CD4-positive, alpha-beta memory T cell (primary cell): ENCODE measurements at regions not wholly inside any gene's neighbourhood (a gene's known extent, or its start where the extent isn't known, plus 50 kb on each side); places are given as distances from the start of the nearest gene placed in this dataset.

Experiments used
- CTCF ChIA-PET: fragments of 350-600 bp; sonication (Branson Sonifier 250); formaldehyde crosslinking; loops from one replicate; lab custom pipeline; 2021; ENCODE audit warnings: inconsistent platforms; ENCODE audit not compliant: partially characterized antibody; lab: Charles Lee
- POLR2A ChIA-PET: fragments of 350-600 bp; sonication (Branson Sonifier 250); formaldehyde crosslinking; loops from one replicate; lab custom pipeline; 2021; ENCODE audit not compliant: partially characterized antibody; lab: Charles Lee
- DNase-seq, 5 donors: peaks; one replicate each; pipeline versions ENCODE4 v3.0.0 to v3.0.0-alpha.2; 2020 to 2022; ENCODE audit warnings: mixed read lengths in 1 of 5
- H3K27ac ChIP-seq: one replicate; pipeline ENCODE4 v1.7.0; 2013; ENCODE audit warnings: low read depth, low read length
- H3K27me3 ChIP-seq: 2 replicates; pipeline ENCODE4 v1.7.0; 2013; ENCODE audit warnings: mild to moderate bottlenecking, low read length, moderate library complexity; ENCODE audit not compliant: insufficient read depth
- H3K36me3 ChIP-seq: 2 replicates; pipeline ENCODE4 v1.7.0; 2013; ENCODE audit warnings: mild to moderate bottlenecking, low read length, moderate library complexity; ENCODE audit not compliant: insufficient read depth
- H3K4me1 ChIP-seq: 2 replicates; pipeline ENCODE4 v1.7.0; 2013; ENCODE audit warnings: mild to moderate bottlenecking, low read length, moderate library complexity; ENCODE audit not compliant: insufficient read depth
- H3K4me3 ChIP-seq, 2 donors: one replicate each; pipeline ENCODE4 v1.7.0; 2013; ENCODE audit warnings: low read length in 2 of 2, mild to moderate bottlenecking in 1 of 2
- H3K9me3 ChIP-seq, 2 donors: one replicate each; pipeline ENCODE4 v1.7.0; 2013; ENCODE audit warnings: low read length in 2 of 2, control low read depth in 1 of 2; ENCODE audit not compliant: control insufficient read depth in 1 of 2
- H3K27ac Mint-ChIP-seq, 7 donors: one replicate each; pipeline ENCODE4 v1.8.0; 2020 to 2021; ENCODE audit warnings: mixed read lengths in 7 of 7, mild to moderate bottlenecking in 6 of 7, inconsistent platforms in 3 of 7, moderate library complexity in 3 of 7
- H3K27me3 Mint-ChIP-seq, 2 donors: one replicate each; pipeline ENCODE4 v1.8.0; 2020 to 2021; ENCODE audit warnings: mixed read lengths in 2 of 2
- H3K36me3 Mint-ChIP-seq, 2 donors: one replicate each; pipeline ENCODE4 v1.8.0; 2020 to 2021; ENCODE audit warnings: mixed read lengths in 2 of 2, inconsistent platforms in 1 of 2, mild to moderate bottlenecking in 1 of 2
- H3K4me1 Mint-ChIP-seq, 4 donors: one replicate each; pipeline ENCODE4 v1.8.0; 2020 to 2021; ENCODE audit warnings: mixed read lengths in 4 of 4, mild to moderate bottlenecking in 1 of 4
- H3K4me3 Mint-ChIP-seq, 8 donors: one replicate each; pipeline ENCODE4 v1.8.0; 2020 to 2021; ENCODE audit warnings: mixed read lengths in 8 of 8, mild to moderate bottlenecking in 7 of 8, moderate library complexity in 6 of 8, inconsistent platforms in 3 of 8
- H3K9me3 Mint-ChIP-seq, 8 donors: one replicate each; pipeline ENCODE4 v1.8.0; 2020 to 2021; ENCODE audit warnings: mixed read lengths in 8 of 8, mild to moderate bottlenecking in 5 of 8, inconsistent platforms in 3 of 8, moderate library complexity in 1 of 8
- intact Hi-C: fragments of 100-400 bp; cut with micrococcal nuclease; formaldehyde crosslinking; loops from one replicate; pipeline ENCODE4 v1.15.1; 2023

GRCh38 chr10:33979195-33979594 lies 644.7 kb upstream of the NRP1 start:
- Histone ChIP-seq H3K9me3 (no peaks in the 10 kb centered on the region), H3K27me3 (no peaks in the 10 kb centered on the region), H3K4me3 (no peak overlapping the region), H3K27ac (no peak overlapping the region), H3K36me3 (no peaks in the 10 kb centered on the region), H3K4me1 (no peaks in the 10 kb centered on the region)
- ChIA-PET CTCF (no interaction called here), POLR2A (no interaction called here)
- no peak overlapping the region for H3K27ac Mint-ChIP-seq
- no peak for DNase-seq
- no peaks in the 10 kb centered on the region for H3K36me3 Mint-ChIP-seq
- intact Hi-C loops, result no loop called here
- H3K27me3 Mint-ChIP-seq, result peaks cover 0 to 3% of the 10 kb centered on the region in 2 donors
- H3K4me1 Mint-ChIP-seq, result no peaks in the 10 kb centered on the region
- peaks cover 0 to 1% (median 0%) of the 10 kb centered on the region in 8 donors for H3K9me3 Mint-ChIP-seq
- H3K4me3 Mint-ChIP-seq, result no peak overlapping the region

- Mint-ChIP-seq H3K27ac (no peak overlapping the region), H3K9me3 (peaks cover 0 to 2% (median 0%) of the 10 kb centered on the region in 8 donors), H3K4me1 (no peaks in the 10 kb centered on the region), H3K4me3 (no peak overlapping the region), H3K27me3 (peaks cover 3% of the 10 kb centered on the region in 2 donors), H3K36me3 (no peaks in the 10 kb centered on the region)
- H3K4me1 ChIP-seq, result no peaks in the 10 kb centered on the region
- H3K27ac ChIP-seq, result no peak overlapping the region
- DNase-seq, result no peak
- H3K36me3 ChIP-seq, result no peaks in the 10 kb centered on the region
- CTCF ChIA-PET, result no interaction called here
- no peaks in the 10 kb centered on the region for H3K9me3 ChIP-seq
- intact Hi-C loops, result no loop called here
- no peaks in the 10 kb centered on the region for H3K27me3 ChIP-seq
- POLR2A ChIA-PET, result no interaction called here
- H3K4me3 ChIP-seq, result no peak overlapping the region
Observed at GRCh38 chr10:33975481-33975880, 641.0 kb upstream of the NRP1 start.

GRCh38 chr10:33974976-33975478 lies 640.6 kb upstream of the NRP1 start:
- CTCF ChIA-PET, result no interaction called here
- no peak for DNase-seq

GRCh38 chr10:33968983-33969382 lies 634.5 kb upstream of the NRP1 start:
- peaks cover 0 to 8% of the 10 kb centered on the region in 2 donors for H3K9me3 ChIP-seq
- Mint-ChIP-seq H3K27me3 (peaks cover 0 to 4% of the 10 kb centered on the region in 2 donors), H3K9me3 (peaks cover 0 to 15% (median 4%) of the 10 kb centered on the region in 8 donors), H3K36me3 (no peaks in the 10 kb centered on the region), H3K4me3 (no peak overlapping the region), H3K4me1 (no peaks in the 10 kb centered on the region), H3K27ac (no peak overlapping the region)
- no peaks in the 10 kb centered on the region for H3K36me3 ChIP-seq
- DNase-seq, result no peak
- H3K4me1 ChIP-seq, result no peaks in the 10 kb centered on the region
- POLR2A ChIA-PET, result no interaction called here
- intact Hi-C loops, result no loop called here
- H3K27ac ChIP-seq, result no peak overlapping the region
- CTCF ChIA-PET, result no interaction called here
- no peak overlapping the region for H3K4me3 ChIP-seq
- no peaks in the 10 kb centered on the region for H3K27me3 ChIP-seq

More at GRCh38 chr10:33974976-33975478, 640.6 kb upstream of the NRP1 start:
- Mint-ChIP-seq H3K36me3 (no peaks in the 10 kb centered on the region), H3K27me3 (peaks cover 3% of the 10 kb centered on the region in 2 donors), H3K4me1 (no peaks in the 10 kb centered on the region), H3K27ac (no peak overlapping the region), H3K9me3 (peaks cover 0 to 2% (median 0%) of the 10 kb centered on the region in 8 donors), H3K4me3 (no peak overlapping the region)
- POLR2A ChIA-PET, result no interaction called here
- no peaks in the 10 kb centered on the region for H3K9me3 ChIP-seq
- H3K4me1 ChIP-seq, result no peaks in the 10 kb centered on the region
- intact Hi-C loops, result no loop called here
- no peaks in the 10 kb centered on the region for H3K27me3 ChIP-seq
- H3K4me3 ChIP-seq, result no peak overlapping the region
- H3K27ac ChIP-seq, result no peak overlapping the region
- no peaks in the 10 kb centered on the region for H3K36me3 ChIP-seq

- H3K27me3 Mint-ChIP-seq, result peaks cover 4% of the 10 kb centered on the region in 2 donors
- no peak overlapping the region for H3K4me3 Mint-ChIP-seq
- peaks cover 0 to 15% (median 4%) of the 10 kb centered on the region in 8 donors for H3K9me3 Mint-ChIP-seq
- POLR2A ChIA-PET, result no interaction called here
- Histone ChIP-seq H3K9me3 (peaks cover 0 to 8% of the 10 kb centered on the region in 2 donors), H3K36me3 (no peaks in the 10 kb centered on the region), H3K4me1 (no peaks in the 10 kb centered on the region), H3K4me3 (no peak overlapping the region), H3K27me3 (no peaks in the 10 kb centered on the region), H3K27ac (no peak overlapping the region)
- intact Hi-C loops, result no loop called here
- H3K36me3 Mint-ChIP-seq, result no peaks in the 10 kb centered on the region
- no peak overlapping the region for H3K27ac Mint-ChIP-seq
- no peak for DNase-seq
- no peaks in the 10 kb centered on the region for H3K4me1 Mint-ChIP-seq
- CTCF ChIA-PET, result interaction anchor here (1.2 kb wide), 1 partner anchor 20 kb away, joined by 3 read pairs; no protein-coding TSS in a partner anchor
Observed at GRCh38 chr10:33967606-33968120, 633.2 kb upstream of the NRP1 start.

- Mint-ChIP-seq H3K36me3 (no peaks in the 10 kb centered on the region), H3K4me1 (no peaks in the 10 kb centered on the region), H3K4me3 (no peak overlapping the region), H3K27me3 (peaks cover 4 to 8% of the 10 kb centered on the region in 2 donors), H3K9me3 (peaks cover 0 to 15% (median 4%) of the 10 kb centered on the region in 8 donors), H3K27ac (no peak overlapping the region)
- Histone ChIP-seq H3K27ac (no peak overlapping the region), H3K36me3 (no peaks in the 10 kb centered on the region), H3K27me3 (no peaks in the 10 kb centered on the region), H3K4me1 (no peaks in the 10 kb centered on the region), H3K9me3 (peaks cover 0 to 8% of the 10 kb centered on the region in 2 donors), H3K4me3 (no peak overlapping the region)
- CTCF ChIA-PET, result interaction anchor here (1.2 kb wide), 1 partner anchor 19 kb away, joined by 3 read pairs; no protein-coding TSS in a partner anchor
- DNase-seq, result no peak
- intact Hi-C loops, result no loop called here
- POLR2A ChIA-PET, result no interaction called here
Observed at GRCh38 chr10:33966946-33967345, 632.5 kb upstream of the NRP1 start.

- H3K9me3 Mint-ChIP-seq, result peaks cover 0 to 15% (median 5%) of the 10 kb centered on the region in 8 donors
- H3K4me3 Mint-ChIP-seq, result no peak overlapping the region
- no peaks in the 10 kb centered on the region for H3K36me3 Mint-ChIP-seq
- no peaks in the 10 kb centered on the region for H3K4me1 ChIP-seq
- intact Hi-C loops, result no loop called here
- peaks cover 0 to 8% of the 10 kb centered on the region in 2 donors for H3K9me3 ChIP-seq
- H3K27ac Mint-ChIP-seq, result no peak overlapping the region
- no peak overlapping the region for H3K27ac ChIP-seq
- POLR2A ChIA-PET, result no interaction called here
- peaks cover 4 to 8% of the 10 kb centered on the region in 2 donors for H3K27me3 Mint-ChIP-seq
- no peak overlapping the region for H3K4me3 ChIP-seq
- DNase-seq, result no peak
- H3K4me1 Mint-ChIP-seq, result no peaks in the 10 kb centered on the region
- CTCF ChIA-PET, result no interaction called here
- H3K36me3 ChIP-seq, result no peaks in the 10 kb centered on the region
- no peaks in the 10 kb centered on the region for H3K27me3 ChIP-seq
Observed at GRCh38 chr10:33965795-33966581, 631.5 kb upstream of the NRP1 start.
